ENCODE measurements at regions not wholly inside any gene's neighbourhood (a gene's known extent, or its start where the extent isn't known, plus 50 kb on each side); places are given as distances from the start of the nearest gene placed in this dataset.
"Not testable (repeated sequence)": the region's sequence is repeated elsewhere in the genome, so short reads cannot be mapped to it uniquely, and the experiment has no call there.

- DNase-seq (ENCODE audit: low read depth, low spot score); H3K4me3 ChIP-seq (ENCODE audit: low read depth, low read length); CTCF ChIA-PET; POLR2A ChIA-PET: not testable (repeated sequence)
These were observed 223.7 kb upstream of the ANKRD20A1 start for GRCh38 chr9:67635067-67635466.

GRCh38 chr9:67611900-67612299 is 246.8 kb upstream of the ANKRD20A1 start:
- POLR2A ChIA-PET, result not testable (repeated sequence)

DNA sequence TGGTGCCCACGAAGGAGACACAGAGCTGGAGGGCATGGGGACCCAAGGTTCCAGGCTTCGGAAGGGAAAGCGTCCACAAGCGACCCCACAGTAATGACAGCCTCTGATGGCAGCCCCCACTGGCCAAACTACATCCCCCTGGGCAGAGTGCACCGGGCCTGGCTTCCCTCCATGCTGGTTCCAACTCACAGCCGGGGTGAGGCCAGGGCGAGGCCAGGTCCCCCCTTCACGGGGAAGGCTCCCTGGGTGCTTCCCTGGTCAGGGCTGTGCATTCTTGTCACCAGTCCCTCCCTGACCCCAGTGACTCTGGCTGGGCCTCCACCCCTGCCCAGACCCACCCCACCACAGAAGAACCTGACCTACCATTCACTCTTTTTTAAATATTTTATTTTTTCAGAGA is 248.9 kb upstream of the ANKRD20A1 start:
- CTCF ChIA-PET; POLR2A ChIA-PET; H3K4me3 ChIP-seq (ENCODE audit: low read depth, low read length); DNase-seq (ENCODE audit: low read depth, low spot score): not testable (repeated sequence)

More at GRCh38 chr9:67611900-67612299, 246.8 kb upstream of the ANKRD20A1 start:
- H3K4me3 ChIP-seq (ENCODE audit: low read depth, low read length); DNase-seq (ENCODE audit: low read depth, low spot score); CTCF ChIA-PET: not testable (repeated sequence)

GRCh38 chr9:67609435-67609834 is 249.3 kb upstream of the ANKRD20A1 start:
- CTCF ChIA-PET; DNase-seq (ENCODE audit: low read depth, low spot score); H3K4me3 ChIP-seq (ENCODE audit: low read depth, low read length); POLR2A ChIA-PET: not testable (repeated sequence)

DNA sequence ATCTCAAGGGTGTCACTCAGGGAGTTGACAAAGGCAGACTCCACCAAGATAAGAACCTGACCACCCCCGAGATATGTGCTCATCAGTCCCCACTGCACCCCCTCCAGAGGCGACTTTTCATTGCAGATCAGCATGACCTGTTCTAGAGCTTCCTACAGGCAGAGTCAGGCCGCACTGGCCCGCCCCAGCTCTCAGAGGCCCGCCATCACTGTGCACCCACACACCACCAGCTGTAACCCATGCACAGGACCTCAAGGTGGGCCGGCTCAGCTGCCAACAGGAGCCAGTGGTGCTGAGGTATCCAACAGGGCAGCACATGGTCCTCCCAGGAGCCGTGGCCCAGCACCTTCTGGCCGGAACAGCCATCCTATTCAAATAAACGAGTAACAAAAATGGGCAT is 253.6 kb upstream of the ANKRD20A1 start:
- CTCF ChIA-PET; POLR2A ChIA-PET; DNase-seq (ENCODE audit: low read depth, low spot score); H3K4me3 ChIP-seq (ENCODE audit: low read depth, low read length): not testable (repeated sequence)

DNA sequence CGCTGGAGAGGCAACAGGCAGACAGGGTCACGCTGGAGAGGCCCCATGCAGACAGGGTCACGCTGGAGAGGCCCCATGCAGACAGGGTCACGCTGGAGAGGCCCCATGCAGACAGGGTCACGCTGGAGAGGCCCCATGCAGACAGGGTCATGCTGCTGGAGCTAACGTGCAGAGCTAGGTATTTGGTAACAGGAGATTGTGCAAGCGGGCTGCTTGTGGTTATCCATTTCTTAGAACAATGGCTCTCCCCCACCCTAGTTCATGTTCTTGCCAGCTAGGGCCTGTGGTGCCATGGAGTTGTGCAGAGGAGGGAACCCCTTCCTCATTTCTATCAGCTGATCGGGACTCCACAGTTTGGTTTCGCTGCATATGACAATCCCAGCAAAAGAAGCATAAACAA is 255.1 kb upstream of the ANKRD20A1 start:
- CTCF ChIA-PET; DNase-seq (ENCODE audit: low read depth, low spot score); H3K4me3 ChIP-seq (ENCODE audit: low read depth, low read length); POLR2A ChIA-PET: not testable (repeated sequence)

- CTCF ChIA-PET; H3K4me3 ChIP-seq (ENCODE audit: low read depth, low read length); DNase-seq (ENCODE audit: low read depth, low spot score); POLR2A ChIA-PET: not testable (repeated sequence)
These were observed 266.3 kb upstream of the ANKRD20A1 start for GRCh38 chr9:67592424-67592823.

- DNase-seq (ENCODE audit: low read depth, low spot score); POLR2A ChIA-PET; H3K4me3 ChIP-seq (ENCODE audit: low read depth, low read length); CTCF ChIA-PET: not testable (repeated sequence)
These were observed 302.9 kb upstream of the ANKRD20A1 start for GRCh38 chr9:67555874-67556273.

DNA sequence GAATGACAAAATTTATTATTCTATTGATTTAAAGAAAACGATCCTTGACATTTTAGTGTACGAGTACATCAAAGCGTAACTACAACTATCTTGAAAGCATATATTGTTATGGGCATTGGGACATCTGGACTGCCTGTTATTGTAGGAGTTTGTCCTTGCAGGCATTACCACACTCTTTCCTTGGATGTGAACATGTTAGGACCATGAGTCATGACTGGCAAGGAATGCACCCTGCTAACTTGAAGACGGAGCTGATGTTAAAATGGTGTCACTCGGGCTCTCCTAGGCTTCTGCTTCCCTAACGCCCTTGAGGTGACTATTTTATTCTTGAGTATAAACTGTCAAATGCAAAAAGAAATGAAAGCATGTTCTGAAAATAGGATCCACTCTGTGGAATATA is 308.7 kb upstream of the ANKRD20A1 start:
- DNase-seq (ENCODE audit: low read depth, low spot score); POLR2A ChIA-PET; CTCF ChIA-PET: not testable (repeated sequence)

GRCh38 chr9:67529834-67530233 is 328.9 kb upstream of the ANKRD20A1 start:
- CTCF ChIA-PET; DNase-seq (ENCODE audit: low read depth, low spot score); H3K4me3 ChIP-seq (ENCODE audit: low read depth, low read length); POLR2A ChIA-PET: not testable (repeated sequence)

More for the DNA sequence above, 308.7 kb upstream of the ANKRD20A1 start:
- not testable (repeated sequence) for H3K4me3 ChIP-seq (ENCODE audit: low read depth, low read length)

- POLR2A ChIA-PET, result not testable (repeated sequence)
These were observed 341.8 kb upstream of the ANKRD20A1 start for GRCh38 chr9:67516938-67517337.

GRCh38 chr9:67514587-67514986 is 344.1 kb upstream of the ANKRD20A1 start:
- CTCF ChIA-PET; DNase-seq (ENCODE audit: low read depth, low spot score); POLR2A ChIA-PET: not testable (repeated sequence)

More at GRCh38 chr9:67516938-67517337, 341.8 kb upstream of the ANKRD20A1 start:
- DNase-seq (ENCODE audit: low read depth, low spot score); H3K4me3 ChIP-seq (ENCODE audit: low read depth, low read length); CTCF ChIA-PET: not testable (repeated sequence)

DNA sequence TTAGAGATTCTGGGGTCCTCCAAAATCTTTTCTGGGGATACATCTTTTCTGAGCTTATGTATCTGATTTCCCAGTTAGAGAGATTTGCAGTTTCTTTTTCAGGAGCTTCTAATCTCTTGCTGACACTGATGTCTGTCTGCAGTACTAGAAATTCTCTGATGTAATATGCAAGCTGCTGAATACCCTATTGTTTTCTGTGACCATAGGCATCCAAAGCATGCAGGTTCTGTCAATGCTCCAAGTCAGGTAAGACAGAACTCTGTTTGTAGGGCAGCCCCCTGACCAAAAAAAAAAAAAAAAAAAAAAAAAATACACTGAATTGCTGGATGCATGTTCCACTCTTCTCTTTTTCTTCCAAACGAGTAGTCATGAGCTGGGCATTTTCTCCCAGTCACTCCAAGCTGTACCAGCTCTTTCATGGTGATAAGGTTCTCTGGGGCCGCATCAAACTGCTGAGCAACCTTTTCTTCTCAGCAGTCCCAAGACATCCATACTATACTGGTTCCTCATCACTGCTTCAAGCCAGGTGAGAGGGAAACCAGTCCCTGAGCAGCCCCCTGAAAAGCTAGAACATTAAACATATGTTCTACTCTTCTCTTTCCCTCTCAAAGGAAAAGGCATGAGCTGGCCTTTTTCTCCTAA is 354.9 kb upstream of the ANKRD20A1 start:
- H3K4me3 ChIP-seq (ENCODE audit: low read depth, low read length); DNase-seq (ENCODE audit: low read depth, low spot score); POLR2A ChIA-PET; CTCF ChIA-PET: not testable (repeated sequence)

More at GRCh38 chr9:67514587-67514986, 344.1 kb upstream of the ANKRD20A1 start:
- H3K4me3 ChIP-seq (ENCODE audit: low read depth, low read length), result not testable (repeated sequence)

GRCh38 chr9:67492028-67492427 is 366.7 kb upstream of the ANKRD20A1 start:
- CTCF ChIA-PET; H3K4me3 ChIP-seq (ENCODE audit: low read depth, low read length); POLR2A ChIA-PET; DNase-seq (ENCODE audit: low read depth, low spot score): not testable (repeated sequence)

GRCh38 chr9:67477465-67477864 is 381.3 kb upstream of the ANKRD20A1 start:
- POLR2A ChIA-PET; CTCF ChIA-PET; H3K4me3 ChIP-seq (ENCODE audit: low read depth, low read length); DNase-seq (ENCODE audit: low read depth, low spot score): not testable (repeated sequence)

DNA sequence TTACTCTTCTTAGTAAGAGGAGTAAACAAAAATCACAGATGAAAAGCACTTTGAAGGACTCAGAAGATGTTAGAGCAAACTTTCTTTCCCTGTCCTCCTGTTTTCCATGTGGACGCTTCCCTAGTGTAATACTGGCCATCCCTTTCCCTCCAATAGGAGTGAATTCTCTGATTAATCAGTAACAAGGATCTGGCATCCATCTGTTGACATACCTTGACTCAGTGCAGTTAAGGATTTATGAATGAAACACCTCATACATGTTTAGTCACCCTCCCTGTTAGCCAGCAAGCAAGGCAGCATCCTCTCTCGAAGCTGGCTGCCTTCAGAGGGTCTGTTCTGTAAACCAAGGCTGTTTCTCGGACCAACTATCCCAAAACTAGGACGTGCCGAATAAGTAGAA is 388.0 kb upstream of the ANKRD20A1 start:
- H3K4me3 ChIP-seq (ENCODE audit: low read depth, low read length); POLR2A ChIA-PET; DNase-seq (ENCODE audit: low read depth, low spot score): not testable (repeated sequence)

DNA sequence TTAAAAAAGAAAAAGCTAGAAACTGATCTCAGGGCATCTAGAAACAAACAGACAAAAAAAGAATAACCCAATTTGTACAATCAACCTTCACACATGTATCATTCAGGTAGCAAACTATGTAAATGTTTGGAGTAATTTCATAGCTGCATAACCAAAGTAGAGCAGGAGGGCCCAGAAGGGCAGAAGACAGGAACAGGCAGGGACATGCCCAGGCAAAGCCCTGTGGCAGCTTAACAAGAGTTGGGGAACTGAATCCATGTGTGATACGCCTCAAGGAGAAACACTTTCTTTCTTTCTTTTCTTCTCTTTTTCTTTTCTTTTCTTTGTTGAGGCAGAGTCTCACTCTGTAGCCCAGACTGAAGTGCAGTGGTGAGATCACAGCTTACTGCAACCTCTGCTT is 390.4 kb upstream of the ANKRD20A1 start:
- H3K4me3 ChIP-seq (ENCODE audit: low read depth, low read length); CTCF ChIA-PET; POLR2A ChIA-PET; DNase-seq (ENCODE audit: low read depth, low spot score): not testable (repeated sequence)

More for the DNA sequence above, 388.0 kb upstream of the ANKRD20A1 start:
- CTCF ChIA-PET, result not testable (repeated sequence)
